Adrenal gland (tissue), 9 donors: ENCODE measurements at regions not wholly inside any gene's neighbourhood (a gene's known extent, or its start where the extent isn't known, plus 50 kb on each side); places are given as distances from the start of the nearest gene placed in this dataset.

Source experiments
- DNase-seq, 7 donors: peaks; one replicate each; pipeline ENCODE4 v3.0.0-alpha.2; 2019 to 2020
- H3K27ac ChIP-seq, 5 donors: fragments of 200-600 bp; sonication (generic) in 4 of 5; 1 replicate in 3 of 5; 2 replicates in 2 of 5; pipeline versions ENCODE4 v1.5.1 to v1.8.0; 2016 to 2020; ENCODE audit warnings: mild to moderate bottlenecking in 1 of 5
- H3K27me3 ChIP-seq: fragments of 200-600 bp; 2 replicates; pipeline ENCODE4 v1.8.0; 2021
- H3K36me3 ChIP-seq, 2 donors: fragments of 200-600 bp; replicated peaks in 1 of 2; 1 replicate in 1 of 2; 2 replicates in 1 of 2; pipeline versions ENCODE4 v1.5.1 to v1.8.0; 2018 to 2022
- H3K4me1 ChIP-seq, 2 donors: fragments of 200-600 bp; replicated peaks in 1 of 2; 1 replicate in 1 of 2; 2 replicates in 1 of 2; pipeline versions ENCODE4 v1.5.1 to v1.8.0; 2018 to 2021
- H3K4me3 ChIP-seq, 4 donors: fragments of 200-600 bp; sonication (generic) in 3 of 4; one replicate each; pipeline ENCODE4 v1.5.1; 2016 to 2018
- H3K9me3 ChIP-seq, 3 donors: fragments of 200-600 bp; sonication (generic) in 1 of 3; replicated peaks in 1 of 3; 1 replicate in 2 of 3; 2 replicates in 1 of 3; pipeline versions ENCODE4 v1.5.1 to v1.8.0; 2016 to 2021
- POLR2A ChIP-seq, 2 donors: fragments of 450-650 bp; IDR thresholded peaks; one replicate each; pipeline ENCODE4 v1.6.1; 2017; ENCODE audit warnings: antibody characterized with exemption in 2 of 2, mild to moderate bottlenecking in 2 of 2, moderate library complexity in 1 of 2
- WGBS, 4 donors: extraction: QIAGEN DNeasy Blood & Tissue Kit in 2 of 4; methylation state at CpG; one replicate each; pipeline versions ENCODE4 v1.1.5 to v1.1.7; 2013 to 2017; 5-methylcytosine and 5-hydroxymethylcytosine counted together
- intact Hi-C, 2 donors: fragments of 100-400 bp; cut with DNase I; formaldehyde crosslinking; loops; one replicate each; pipeline versions ENCODE4 v1.14.1 to v1.15.0; 2022 to 2023
- TF ChIP-seq, protein P1 (sequence below), 6 experiments: fragments of 450-650 bp in 4 of 6; fragments of 200-600 bp in 2 of 6; sonication (generic) in 1 of 6; IDR thresholded peaks; 1 replicate in 5 of 6; 2 replicates in 1 of 6; pipeline versions ENCODE4 v1.5.1 to v1.8.0; 2016 to 2021; ENCODE audit warnings: antibody characterized with exemption in 6 of 6, mild to moderate bottlenecking in 2 of 6, moderate library complexity in 1 of 6
- donor health status: healthy with polysubstance abuse.
- donor health status: Bipolar disorder and iron deficiency.
- donor health status: DM: yes; HTN: yes; CAD: no.
- donor health status: DM: no; HTN: no; CAD: no.
- donor health status: DM: no; HTN: no; CAD: no.

DNA sequence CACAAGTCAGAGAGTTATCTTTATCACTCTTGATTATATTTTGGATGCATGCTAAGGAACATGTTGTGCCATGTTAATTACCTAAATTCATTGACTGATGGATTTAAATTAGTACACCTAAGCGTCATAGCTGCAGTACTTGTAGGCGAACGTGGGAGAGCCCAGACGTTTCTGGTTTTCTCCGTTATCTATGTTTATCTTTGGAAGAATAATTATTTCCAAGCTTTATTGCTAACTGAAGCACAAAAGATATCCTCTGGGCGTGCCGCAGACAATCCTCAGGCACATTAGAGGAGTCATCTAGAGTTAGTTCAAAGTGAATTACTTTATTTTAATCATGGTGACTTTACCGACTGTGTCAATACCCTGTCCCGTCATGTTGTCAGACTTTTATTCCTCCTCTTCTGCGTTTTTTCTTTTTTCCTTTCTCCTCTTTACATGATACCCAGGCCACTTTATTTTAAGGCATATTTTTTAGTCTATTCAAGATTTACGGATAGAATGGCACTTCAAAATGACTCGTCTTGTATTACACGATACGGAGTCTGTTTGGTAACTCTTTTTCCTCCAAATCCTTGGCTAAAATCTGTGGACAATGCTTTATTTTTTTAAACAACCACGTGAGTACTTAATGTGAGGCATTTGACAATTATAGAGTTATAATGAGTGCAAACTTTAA is 632.0 kb upstream of the TENM3 start:
- H3K4me1 ChIP-seq = no peaks in the 10 kb centered on the region
- H3K4me3 ChIP-seq = no peak overlapping the region
- H3K9me3 ChIP-seq = no peaks in the 10 kb centered on the region
- DNase-seq = no peak
- no peaks in the 10 kb centered on the region for H3K36me3 ChIP-seq
- TF ChIP-seq, protein P1, sequence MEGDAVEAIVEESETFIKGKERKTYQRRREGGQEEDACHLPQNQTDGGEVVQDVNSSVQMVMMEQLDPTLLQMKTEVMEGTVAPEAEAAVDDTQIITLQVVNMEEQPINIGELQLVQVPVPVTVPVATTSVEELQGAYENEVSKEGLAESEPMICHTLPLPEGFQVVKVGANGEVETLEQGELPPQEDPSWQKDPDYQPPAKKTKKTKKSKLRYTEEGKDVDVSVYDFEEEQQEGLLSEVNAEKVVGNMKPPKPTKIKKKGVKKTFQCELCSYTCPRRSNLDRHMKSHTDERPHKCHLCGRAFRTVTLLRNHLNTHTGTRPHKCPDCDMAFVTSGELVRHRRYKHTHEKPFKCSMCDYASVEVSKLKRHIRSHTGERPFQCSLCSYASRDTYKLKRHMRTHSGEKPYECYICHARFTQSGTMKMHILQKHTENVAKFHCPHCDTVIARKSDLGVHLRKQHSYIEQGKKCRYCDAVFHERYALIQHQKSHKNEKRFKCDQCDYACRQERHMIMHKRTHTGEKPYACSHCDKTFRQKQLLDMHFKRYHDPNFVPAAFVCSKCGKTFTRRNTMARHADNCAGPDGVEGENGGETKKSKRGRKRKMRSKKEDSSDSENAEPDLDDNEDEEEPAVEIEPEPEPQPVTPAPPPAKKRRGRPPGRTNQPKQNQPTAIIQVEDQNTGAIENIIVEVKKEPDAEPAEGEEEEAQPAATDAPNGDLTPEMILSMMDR (IDR thresholded peaks at IDR 0.05) = no peak
- WGBS, 4 donors = 68 to 74% (median 71%) methylated on average over 15 of the region's 15 CpGs
- intact Hi-C loops = no loop called here
- no peak overlapping the region for H3K27ac ChIP-seq
- H3K27me3 ChIP-seq = no peaks in the 10 kb centered on the region

DNA sequence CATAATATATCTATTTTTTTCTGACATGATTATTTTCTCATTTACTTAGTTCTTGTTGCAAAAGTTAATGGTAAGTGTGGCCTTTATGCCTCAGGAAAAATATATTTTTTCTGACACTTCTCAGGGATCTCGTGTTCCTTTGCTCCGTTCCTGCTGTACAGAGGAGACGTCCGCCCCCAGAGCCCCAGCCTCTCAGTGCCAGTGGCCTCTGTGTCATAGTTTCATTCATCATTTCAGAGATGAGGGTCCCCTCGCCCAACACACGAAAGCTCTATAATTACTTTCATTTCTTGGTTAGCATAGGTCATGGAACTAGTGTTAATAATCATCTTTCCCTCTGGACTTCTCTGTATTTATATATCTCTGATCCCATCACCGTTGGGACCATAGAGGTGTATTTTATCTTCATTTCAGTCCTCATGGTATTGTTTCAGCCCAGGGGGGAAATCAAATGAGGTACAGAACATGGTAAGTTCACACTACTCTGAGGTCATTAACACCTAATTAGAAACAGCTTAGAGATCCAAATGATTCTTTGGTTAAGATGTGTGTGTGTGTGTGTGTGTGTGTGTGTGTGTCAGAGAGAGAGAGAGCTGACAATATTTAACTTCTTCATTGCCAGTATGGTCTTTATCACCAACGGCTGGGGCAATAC is 631.1 kb upstream of the TENM3 start:
- 55 to 67% (median 65%) methylated on average over 8 of the region's 8 CpGs for WGBS, 4 donors
- Histone ChIP-seq H3K36me3 (no peaks in the 10 kb centered on the region), H3K9me3 (no peaks in the 10 kb centered on the region), H3K4me3 (no peak overlapping the region), H3K4me1 (no peaks in the 10 kb centered on the region), H3K27me3 (no peaks in the 10 kb centered on the region), H3K27ac (no peak overlapping the region)
- TF ChIP-seq POLR2A (IDR thresholded peaks at IDR 0.05) = no peak
- no peak for DNase-seq
- intact Hi-C loops = no loop called here

DNA sequence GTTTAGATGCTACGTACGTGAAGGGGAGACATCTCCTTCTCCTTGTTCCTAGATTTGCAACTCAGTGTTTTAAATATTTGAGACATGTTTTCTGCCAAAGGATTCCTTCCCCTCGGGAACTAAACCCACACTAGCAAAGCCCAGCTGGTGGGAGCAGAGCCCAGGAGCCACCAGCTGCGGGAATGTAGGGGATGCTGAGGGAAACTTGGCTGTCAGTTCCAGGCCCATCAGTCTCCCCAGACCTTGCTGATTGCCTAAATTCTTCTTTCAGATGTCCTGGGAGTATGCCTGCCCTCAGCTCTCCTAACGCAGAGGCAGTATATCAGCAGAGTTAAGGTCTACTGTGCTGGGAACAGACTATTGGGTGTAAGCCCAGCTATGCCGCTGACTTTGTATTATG is 630.0 kb upstream of the TENM3 start:
- intact Hi-C loops = no loop called here
- TF ChIP-seq, protein P1 (IDR thresholded peaks at IDR 0.05) = no peak
- TF ChIP-seq POLR2A (IDR thresholded peaks at IDR 0.05) = no peak
- Histone ChIP-seq H3K4me3 (no peak overlapping the region), H3K4me1 (no peaks in the 10 kb centered on the region), H3K9me3 (no peaks in the 10 kb centered on the region), H3K27me3 (no peaks in the 10 kb centered on the region), H3K27ac (no peak overlapping the region), H3K36me3 (no peaks in the 10 kb centered on the region)
- 86 to 91% (median 88%) methylated on average over 6 of the region's 6 CpGs for WGBS, 4 donors
- DNase-seq = no peak

DNA sequence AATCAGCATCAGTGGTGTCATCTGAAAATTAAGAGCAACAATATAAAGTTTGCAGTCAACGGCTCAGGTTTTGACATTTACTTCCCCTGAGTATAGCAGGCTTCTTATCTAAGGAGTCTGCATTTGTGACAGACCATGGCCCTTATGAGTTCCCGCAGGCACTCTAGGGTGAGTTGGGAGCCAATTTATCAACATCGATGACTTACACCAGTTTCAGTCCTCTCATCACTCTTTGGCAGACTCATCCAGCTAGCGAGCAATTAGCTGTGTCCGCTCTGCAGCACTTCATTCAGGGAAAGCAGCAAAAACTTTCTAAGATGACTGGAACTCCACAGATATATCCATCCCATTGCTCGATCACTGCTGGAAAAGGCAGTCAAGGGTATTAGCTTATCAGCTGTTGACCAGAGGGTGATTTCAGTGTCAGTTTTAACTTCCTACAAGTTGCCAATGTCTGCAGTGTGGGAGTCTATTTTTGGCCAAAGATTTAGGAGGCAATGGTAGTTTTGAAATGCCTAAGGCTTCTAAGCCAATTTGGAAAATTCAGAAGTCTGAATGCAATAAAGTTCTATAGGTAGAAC is 625.1 kb upstream of the TENM3 start:
- H3K4me1 ChIP-seq = no peaks in the 10 kb centered on the region
- no peaks in the 10 kb centered on the region for H3K9me3 ChIP-seq
- no peak for TF ChIP-seq POLR2A (IDR thresholded peaks at IDR 0.05)
- TF ChIP-seq, protein P1 (IDR thresholded peaks at IDR 0.05) = no peak
- intact Hi-C loops = no loop called here
- H3K36me3 ChIP-seq = no peaks in the 10 kb centered on the region
- H3K27ac ChIP-seq = no peak overlapping the region
- DNase-seq = no peak
- 69 to 85% (median 77%) methylated on average over 6 of the region's 6 CpGs for WGBS, 4 donors
- H3K27me3 ChIP-seq = no peaks in the 10 kb centered on the region
- no peak overlapping the region for H3K4me3 ChIP-seq
